Effector CD4-positive, alpha-beta T cell (primary cell): ENCODE measurements at regions not wholly inside any gene's neighbourhood (a gene's known extent, or its start where the extent isn't known, plus 50 kb on each side); places are given as distances from the start of the nearest gene placed in this dataset.
A peak's percentile ranks its signal among the peaks of the same experiment; 100 is the strongest.
"Not testable (repeated sequence)": the region's sequence is repeated elsewhere in the genome, so short reads cannot be mapped to it uniquely, and the experiment has no call there.

Experiments used
- DNase-seq: peaks from one replicate; pipeline ENCODE4 v3.0.0-alpha.2; 2020

- DNase-seq, result no peak
These were observed 863.2 kb downstream of the GBE1 start for GRCh38 chr3:80898211-80898610.

GRCh38 chr3:80897005-80897404 lies 864.4 kb downstream of the GBE1 start:
- not testable (repeated sequence) for DNase-seq

- DNase-seq, result no peak
These were observed 870.9 kb downstream of the GBE1 start for GRCh38 chr3:80890571-80890970.

GRCh38 chr3:80889535-80889934 lies 871.9 kb downstream of the GBE1 start:
- no peak for DNase-seq

- DNase-seq, result no peak
These were observed 890.9 kb downstream of the GBE1 start for GRCh38 chr3:80870476-80871041.

- DNase-seq, result no peak
These were observed 906.0 kb downstream of the GBE1 start for GRCh38 chr3:80855482-80855881.

GRCh38 chr3:80836395-80836794 lies 925.0 kb downstream of the GBE1 start:
- DNase-seq, result no peak

GRCh38 chr3:80807577-80807976 lies 953.9 kb downstream of the GBE1 start:
- DNase-seq, result no peak

GRCh38 chr3:80806673-80807072 lies 954.8 kb downstream of the GBE1 start:
- DNase-seq, result no peak

GRCh38 chr3:80788914-80789313 lies 972.5 kb downstream of the GBE1 start:
- no peak for DNase-seq

GRCh38 chr3:80785875-80786274 lies 975.6 kb downstream of the GBE1 start:
- no peak for DNase-seq

GRCh38 chr3:80785475-80785874 lies 976.0 kb downstream of the GBE1 start:
- no peak for DNase-seq

GRCh38 chr3:80771085-80771484 lies 990.4 kb downstream of the GBE1 start:
- DNase-seq, result peak; percentile 4

GRCh38 chr3:80770106-80771074 lies 991.1 kb downstream of the GBE1 start:
- DNase-seq, result no peak

GRCh38 chr3:80769683-80770082 lies 991.8 kb downstream of the GBE1 start:
- no peak for DNase-seq

- no peak for DNase-seq
These were observed 993.8 kb downstream of the GBE1 start for GRCh38 chr3:80767604-80768003.

- no peak for DNase-seq
These were observed 987.2 kb upstream of the ROBO1 start for GRCh38 chr3:80754969-80755368.

- no peak for DNase-seq
These were observed 985.2 kb upstream of the ROBO1 start for GRCh38 chr3:80753021-80753420.

- DNase-seq, result no peak
These were observed 982.8 kb upstream of the ROBO1 start for GRCh38 chr3:80750637-80751036.

GRCh38 chr3:80734920-80735319 lies 967.1 kb upstream of the ROBO1 start:
- DNase-seq, result no peak

GRCh38 chr3:80734483-80734882 lies 966.7 kb upstream of the ROBO1 start:
- DNase-seq, result no peak

- DNase-seq, result no peak
These were observed 965.9 kb upstream of the ROBO1 start for GRCh38 chr3:80733522-80734176.

- not testable (repeated sequence) for DNase-seq
These were observed 959.8 kb upstream of the ROBO1 start for GRCh38 chr3:80727561-80727960.
